ENCODE measurements at regions not wholly inside any gene's neighbourhood (a gene's known extent, or its start where the extent isn't known, plus 50 kb on each side); places are given as distances from the start of the nearest gene placed in this dataset.
"Not testable (repeated sequence)": the region's sequence is repeated elsewhere in the genome, so short reads cannot be mapped to it uniquely, and the experiment has no call there.

DNA sequence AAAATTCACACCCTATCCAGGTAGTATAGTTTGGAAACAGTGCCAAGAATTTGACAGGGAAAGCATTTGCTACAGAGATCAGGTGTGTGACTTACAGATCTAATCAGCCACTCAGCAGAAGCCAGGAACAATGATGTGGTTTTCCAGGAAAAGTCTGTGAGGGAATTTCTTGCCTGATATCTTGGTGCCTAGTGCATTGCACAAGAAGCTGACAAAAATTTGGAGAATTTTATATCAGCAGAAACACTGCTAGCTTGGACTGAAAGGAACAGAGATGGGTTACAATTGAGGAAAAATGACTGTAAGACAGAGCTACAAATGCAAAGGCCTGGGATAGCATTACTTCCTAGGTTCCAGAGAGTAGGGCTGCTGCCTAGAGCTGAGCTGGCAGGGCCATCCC, 658.1 kb upstream of the CHD1 start:
- no peak overlapping the region for H3K27ac Mint-ChIP-seq
- H3K9me3 Mint-ChIP-seq, result no peaks in the 10 kb centered on the region
- ATAC-seq (no peak), DNase-seq (no peak)
- ChIA-PET CTCF (no interaction called here), POLR2A (no interaction called here)
- H3K27me3 Mint-ChIP-seq, result no peaks in the 10 kb centered on the region
- H3K4me3 Mint-ChIP-seq, result no peak overlapping the region
- intact Hi-C loops (cut with micrococcal nuclease), result no loop called here
- no peaks in the 10 kb centered on the region for H3K36me3 Mint-ChIP-seq (ENCODE audit: low read depth)
- H3K4me1 Mint-ChIP-seq (ENCODE audit: low read depth), result no peaks in the 10 kb centered on the region
- TF ChIP-seq, protein P1, sequence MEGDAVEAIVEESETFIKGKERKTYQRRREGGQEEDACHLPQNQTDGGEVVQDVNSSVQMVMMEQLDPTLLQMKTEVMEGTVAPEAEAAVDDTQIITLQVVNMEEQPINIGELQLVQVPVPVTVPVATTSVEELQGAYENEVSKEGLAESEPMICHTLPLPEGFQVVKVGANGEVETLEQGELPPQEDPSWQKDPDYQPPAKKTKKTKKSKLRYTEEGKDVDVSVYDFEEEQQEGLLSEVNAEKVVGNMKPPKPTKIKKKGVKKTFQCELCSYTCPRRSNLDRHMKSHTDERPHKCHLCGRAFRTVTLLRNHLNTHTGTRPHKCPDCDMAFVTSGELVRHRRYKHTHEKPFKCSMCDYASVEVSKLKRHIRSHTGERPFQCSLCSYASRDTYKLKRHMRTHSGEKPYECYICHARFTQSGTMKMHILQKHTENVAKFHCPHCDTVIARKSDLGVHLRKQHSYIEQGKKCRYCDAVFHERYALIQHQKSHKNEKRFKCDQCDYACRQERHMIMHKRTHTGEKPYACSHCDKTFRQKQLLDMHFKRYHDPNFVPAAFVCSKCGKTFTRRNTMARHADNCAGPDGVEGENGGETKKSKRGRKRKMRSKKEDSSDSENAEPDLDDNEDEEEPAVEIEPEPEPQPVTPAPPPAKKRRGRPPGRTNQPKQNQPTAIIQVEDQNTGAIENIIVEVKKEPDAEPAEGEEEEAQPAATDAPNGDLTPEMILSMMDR (IDR thresholded peaks at IDR 0.05), result no peak

DNA sequence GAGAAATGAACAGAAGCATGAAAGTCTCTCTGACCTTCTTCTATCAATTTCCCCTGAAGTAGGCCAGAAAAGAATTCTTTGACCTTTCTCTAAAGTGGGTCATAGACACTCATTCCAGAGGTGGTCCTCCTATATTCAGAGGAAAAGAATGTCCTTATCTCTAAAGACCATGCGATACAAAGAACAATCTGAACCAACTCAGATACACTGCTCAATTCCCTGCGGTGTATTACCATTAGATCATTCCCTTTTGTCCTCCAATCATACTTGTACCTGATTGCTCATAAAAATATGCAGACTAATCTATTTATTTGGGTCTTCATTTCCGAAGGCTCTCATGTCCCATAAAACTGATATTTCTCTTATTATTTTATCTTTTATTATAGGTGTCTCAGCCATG, 652.4 kb upstream of the CHD1 start:
- intact Hi-C loops (cut with micrococcal nuclease); H3K27ac Mint-ChIP-seq; H3K27me3 Mint-ChIP-seq; CTCF ChIA-PET; POLR2A ChIA-PET; H3K9me3 Mint-ChIP-seq; DNase-seq; H3K4me1 Mint-ChIP-seq (ENCODE audit: low read depth); ATAC-seq; H3K36me3 Mint-ChIP-seq (ENCODE audit: low read depth); H3K4me3 Mint-ChIP-seq: not testable (repeated sequence)

DNA sequence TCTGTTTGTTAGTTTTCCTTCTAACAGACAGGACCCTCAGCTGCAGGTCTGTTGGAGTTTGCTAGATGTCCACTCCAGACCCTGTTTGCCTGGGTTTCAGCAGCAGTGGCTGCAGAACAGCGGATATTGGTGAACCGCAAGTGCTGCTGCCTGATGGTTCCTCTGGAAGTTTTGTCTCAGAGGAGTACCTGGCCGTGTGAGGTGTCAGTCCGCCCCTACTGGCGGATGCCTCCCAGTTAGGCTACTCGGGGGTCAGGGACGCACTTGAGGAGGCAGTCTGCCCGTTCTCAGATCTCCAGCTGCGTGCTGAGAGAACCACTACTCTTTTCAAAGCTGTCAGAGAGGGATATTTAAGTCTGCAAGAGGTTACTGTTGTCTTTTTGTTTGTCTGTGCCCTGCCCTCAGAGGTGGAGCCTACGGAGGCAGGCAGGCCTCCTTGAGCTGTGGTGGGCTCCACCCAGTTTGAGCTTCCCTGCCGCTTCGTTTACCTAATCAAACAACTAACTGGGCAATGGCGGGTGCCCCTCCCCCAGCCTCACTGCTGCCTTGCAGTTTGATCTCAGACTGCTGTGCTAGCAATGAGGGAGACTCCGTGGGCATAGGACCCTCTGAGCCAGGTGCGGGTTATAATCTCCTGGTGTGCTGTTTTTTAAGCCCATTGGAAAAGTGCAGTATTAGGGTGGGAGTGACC, 634.3 kb upstream of the CHD1 start:
- ATAC-seq; H3K36me3 Mint-ChIP-seq (ENCODE audit: low read depth); H3K27me3 Mint-ChIP-seq; POLR2A ChIA-PET; H3K9me3 Mint-ChIP-seq; intact Hi-C loops (cut with micrococcal nuclease); CTCF ChIA-PET; DNase-seq; H3K4me1 Mint-ChIP-seq (ENCODE audit: low read depth); H3K4me3 Mint-ChIP-seq; H3K27ac Mint-ChIP-seq: not testable (repeated sequence)

DNA sequence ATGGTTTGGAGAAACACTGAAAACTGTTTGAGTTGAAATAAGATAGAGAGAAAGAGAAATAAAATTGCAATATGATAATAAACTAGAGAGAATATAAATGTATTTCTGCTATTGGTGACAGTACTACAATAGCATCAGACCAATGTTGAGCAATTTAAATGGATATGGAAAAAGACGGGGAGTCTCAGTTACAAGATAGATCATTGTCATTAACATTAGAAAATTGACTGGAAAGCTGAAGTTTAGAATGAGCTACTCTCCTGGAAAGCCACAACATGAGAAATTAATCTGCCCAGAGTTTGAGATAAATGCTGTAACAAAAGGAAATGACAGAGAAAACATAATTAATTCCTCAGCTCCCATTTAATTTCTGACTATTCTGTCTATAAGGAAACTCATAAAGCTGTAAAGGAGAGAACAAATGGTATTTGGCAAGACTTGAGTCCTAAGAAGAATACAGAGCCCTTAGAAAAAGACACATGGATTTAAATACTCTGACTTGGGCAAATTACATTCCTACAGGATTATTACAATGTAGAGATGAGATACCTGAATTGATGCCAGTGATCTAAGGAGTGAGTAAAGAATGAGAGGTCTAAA, 624.5 kb upstream of the CHD1 start:
- H3K36me3 Mint-ChIP-seq (ENCODE audit: low read depth), result no peaks in the 10 kb centered on the region
- peaks cover 1% of the 10 kb centered on the region for H3K9me3 Mint-ChIP-seq
- DNase-seq (no peak), ATAC-seq (no peak)
- TF ChIP-seq, protein P1 (IDR thresholded peaks at IDR 0.05), result no peak
- POLR2A ChIA-PET, result no interaction called here
- H3K27me3 Mint-ChIP-seq, result no peaks in the 10 kb centered on the region
- intact Hi-C loops (cut with micrococcal nuclease), result no loop called here
- CTCF ChIA-PET, result no interaction called here
- H3K27ac Mint-ChIP-seq, result no peak overlapping the region
- no peaks in the 10 kb centered on the region for H3K4me1 Mint-ChIP-seq (ENCODE audit: low read depth)
- H3K4me3 Mint-ChIP-seq, result no peak overlapping the region

DNA sequence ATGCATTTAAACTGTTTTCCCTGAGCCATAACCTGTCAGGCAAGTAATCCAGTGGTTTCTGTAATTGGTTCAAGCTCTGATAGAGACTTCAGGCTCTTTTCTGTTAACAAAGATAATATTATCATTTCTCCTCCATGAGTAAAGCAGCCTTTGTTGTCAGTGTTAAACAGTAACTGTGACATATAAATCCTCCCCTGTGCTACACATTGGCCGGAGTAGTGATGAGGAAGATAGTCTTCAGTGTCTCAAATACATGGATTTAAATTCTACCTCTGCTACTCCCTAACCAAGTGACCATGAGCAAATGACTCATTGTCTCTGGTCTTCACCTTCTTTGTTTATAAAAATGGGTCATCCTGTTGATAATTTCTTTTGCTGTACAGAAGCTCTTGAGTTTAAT, 615.5 kb upstream of the CHD1 start:
- TF ChIP-seq, protein P1 (IDR thresholded peaks at IDR 0.05), result no peak
- Mint-ChIP-seq H3K4me3 (no peak overlapping the region), H3K27me3 (no peaks in the 10 kb centered on the region), H3K27ac (no peak overlapping the region), H3K4me1 (ENCODE audit: low read depth) (no peaks in the 10 kb centered on the region), H3K9me3 (no peaks in the 10 kb centered on the region), H3K36me3 (ENCODE audit: low read depth) (no peaks in the 10 kb centered on the region)
- no peak for DNase-seq
- POLR2A ChIA-PET, result no interaction called here
- intact Hi-C loops (cut with micrococcal nuclease), result no loop called here
- CTCF ChIA-PET, result no interaction called here
- no peak for ATAC-seq

DNA sequence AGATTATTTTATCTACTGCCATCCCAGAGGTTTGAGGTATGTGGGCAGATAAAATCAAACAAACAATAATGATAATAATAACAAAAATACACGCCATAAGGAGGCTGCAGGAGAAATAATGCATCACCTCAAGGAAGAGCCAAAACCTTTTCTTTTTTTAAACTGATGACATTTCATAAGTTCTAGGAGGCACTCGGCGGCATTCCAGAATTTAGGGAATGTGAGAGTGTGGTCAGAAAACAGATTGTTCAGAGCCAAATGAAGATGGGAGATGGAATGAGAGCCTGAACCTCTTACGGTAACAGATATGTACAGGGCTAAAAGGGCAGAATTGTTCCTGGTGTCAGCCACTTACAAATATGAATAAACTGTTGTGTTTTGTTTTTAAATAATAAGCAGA, 615.0 kb upstream of the CHD1 start:
- no peaks in the 10 kb centered on the region for H3K4me1 Mint-ChIP-seq (ENCODE audit: low read depth)
- H3K9me3 Mint-ChIP-seq, result no peaks in the 10 kb centered on the region
- H3K27me3 Mint-ChIP-seq, result no peaks in the 10 kb centered on the region
- H3K27ac Mint-ChIP-seq, result no peak overlapping the region
- POLR2A ChIA-PET, result no interaction called here
- CTCF ChIA-PET, result no interaction called here
- DNase-seq, result no peak
- no peak for ATAC-seq
- no peak overlapping the region for H3K4me3 Mint-ChIP-seq
- intact Hi-C loops (cut with micrococcal nuclease), result no loop called here
- H3K36me3 Mint-ChIP-seq (ENCODE audit: low read depth), result no peaks in the 10 kb centered on the region
- TF ChIP-seq, protein P1 (IDR thresholded peaks at IDR 0.05), result no peak

DNA sequence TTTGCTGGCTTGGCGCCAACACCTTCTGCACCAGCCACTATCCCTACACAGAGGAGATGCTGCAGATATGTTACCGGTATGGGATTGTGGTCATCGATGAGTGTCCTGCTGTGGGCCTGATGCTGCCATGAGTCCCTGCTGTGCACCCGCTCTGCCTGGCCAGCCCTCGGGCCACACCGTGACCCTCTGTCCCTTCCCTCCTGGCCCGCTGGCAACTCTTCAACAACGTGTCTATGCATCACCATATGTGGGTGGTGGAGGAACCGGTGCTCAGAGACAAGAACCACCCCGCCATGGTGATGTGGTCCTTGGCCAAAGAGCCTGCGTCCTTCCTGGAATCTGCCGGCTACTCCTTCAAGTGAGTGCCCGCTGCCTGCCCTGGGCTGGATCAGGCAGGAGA, 605.4 kb upstream of the CHD1 start:
- H3K4me3 Mint-ChIP-seq; DNase-seq; ATAC-seq; H3K9me3 Mint-ChIP-seq; intact Hi-C loops (cut with micrococcal nuclease); H3K27me3 Mint-ChIP-seq; POLR2A ChIA-PET; H3K36me3 Mint-ChIP-seq (ENCODE audit: low read depth); H3K27ac Mint-ChIP-seq; CTCF ChIA-PET; H3K4me1 Mint-ChIP-seq (ENCODE audit: low read depth): not testable (repeated sequence)

DNA sequence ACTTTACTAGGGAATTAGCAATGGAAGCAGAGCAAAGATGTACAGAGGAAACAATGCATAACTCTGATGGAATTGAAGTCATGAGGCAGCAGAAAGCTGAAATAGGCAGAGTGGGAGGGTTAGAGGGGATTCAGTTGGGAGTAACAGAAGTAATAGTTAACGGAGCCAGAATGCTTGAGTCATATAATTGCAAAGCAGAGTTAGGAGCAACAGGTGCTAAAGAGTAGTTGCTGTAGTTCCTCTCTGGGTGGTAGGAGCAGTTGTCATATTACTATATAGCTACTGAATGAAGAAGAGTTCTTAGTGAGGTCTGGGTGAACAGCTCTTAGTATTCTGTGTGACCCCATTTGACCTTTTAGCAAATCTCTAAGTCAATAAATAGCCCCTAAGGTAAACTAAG, 592.9 kb upstream of the CHD1 start:
- H3K9me3 Mint-ChIP-seq; CTCF ChIA-PET; H3K36me3 Mint-ChIP-seq (ENCODE audit: low read depth); intact Hi-C loops (cut with micrococcal nuclease); H3K27ac Mint-ChIP-seq; ATAC-seq; H3K27me3 Mint-ChIP-seq; POLR2A ChIA-PET; H3K4me1 Mint-ChIP-seq (ENCODE audit: low read depth); H3K4me3 Mint-ChIP-seq; DNase-seq: not testable (repeated sequence)

All from activated CD8-positive, alpha-beta T cell treated with anti-CD3 and anti-CD28 coated beads for 36 hours (primary cell).